NCI-H2227 (cell line): ENCODE measurements at regions not wholly inside any gene's neighbourhood (a gene's known extent, or its start where the extent isn't known, plus 50 kb on each side); places are given as distances from the start of the nearest gene placed in this dataset.

Source experiments
- DNase-seq: peaks from one replicate; lab custom pipeline; 2025; ENCODE audit not compliant: unreplicated experiment; lab: John Stamatoyannopoulos, UW

GRCh38 chr15:25565470-25566264 is 126.8 kb upstream of the UBE3A start:
- DNase-seq, result no peak

GRCh38 chr15:25563596-25563995 is 124.8 kb upstream of the UBE3A start:
- no peak for DNase-seq

GRCh38 chr15:25557926-25558325 is 119.1 kb upstream of the UBE3A start:
- no peak for DNase-seq

DNA sequence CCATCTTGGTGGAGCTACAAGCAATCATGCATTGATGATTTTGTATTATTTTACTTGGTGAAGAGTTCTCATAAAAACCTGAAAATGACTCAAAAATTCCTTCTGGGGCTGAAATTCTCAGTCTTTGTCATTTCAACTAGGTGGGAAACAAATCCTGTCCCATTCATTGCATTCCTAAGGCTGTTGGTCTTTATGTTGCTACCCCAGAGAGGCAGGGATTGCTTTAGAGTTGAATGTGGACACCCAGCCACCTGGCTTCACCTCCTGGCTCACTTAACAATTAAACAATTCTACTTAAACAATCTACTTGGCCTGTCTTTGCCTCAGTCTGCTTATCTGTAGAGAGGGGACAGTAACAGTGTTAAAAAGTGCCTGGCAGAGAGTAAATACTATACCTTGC is 117.3 kb upstream of the UBE3A start:
- no peak for DNase-seq

DNA sequence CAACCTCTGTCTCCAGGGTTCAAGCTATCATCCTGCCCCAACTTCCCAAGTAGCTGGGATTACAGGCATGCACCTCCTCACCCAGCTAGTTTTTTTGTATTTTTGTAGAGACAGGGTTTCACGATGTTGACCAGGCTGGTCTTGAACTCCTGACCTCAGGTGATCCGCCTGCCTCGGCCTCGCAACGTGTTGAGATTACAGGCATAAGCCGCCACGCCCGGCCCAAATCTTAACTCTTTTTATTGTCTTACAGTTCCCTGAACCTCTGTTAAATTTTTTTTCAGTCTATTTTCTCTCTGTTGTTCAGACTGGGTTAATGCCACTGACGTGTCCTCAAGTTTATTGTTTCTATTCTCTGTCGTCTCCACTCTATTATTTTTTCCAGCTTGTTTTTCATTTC is 115.8 kb upstream of the UBE3A start:
- no peak for DNase-seq

GRCh38 chr15:25548600-25548999 is 109.8 kb upstream of the UBE3A start:
- no peak for DNase-seq

GRCh38 chr15:25545889-25546288 is 107.1 kb upstream of the UBE3A start:
- no peak for DNase-seq

GRCh38 chr15:25545017-25545416 is 106.2 kb upstream of the UBE3A start:
- no peak for DNase-seq

DNA sequence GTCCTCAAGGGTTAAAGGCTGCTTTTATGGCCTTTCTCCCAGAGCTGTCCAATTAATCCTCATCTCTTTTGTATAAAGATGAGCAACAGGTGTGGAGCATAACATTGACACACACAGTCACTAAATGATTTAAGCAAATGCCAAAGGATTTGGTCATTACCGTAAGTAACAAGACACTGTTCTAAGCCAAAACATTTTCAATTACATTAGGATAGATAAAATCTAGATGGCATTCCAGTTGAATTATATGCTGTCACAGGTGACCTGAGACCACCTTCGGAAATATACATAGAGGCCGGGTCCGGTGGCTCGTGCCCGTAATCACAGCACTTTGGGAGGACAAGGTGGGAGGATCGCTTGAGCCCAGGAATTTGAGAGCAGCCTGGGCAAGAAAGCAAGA is 105.3 kb upstream of the UBE3A start:
- no peak for DNase-seq

DNA sequence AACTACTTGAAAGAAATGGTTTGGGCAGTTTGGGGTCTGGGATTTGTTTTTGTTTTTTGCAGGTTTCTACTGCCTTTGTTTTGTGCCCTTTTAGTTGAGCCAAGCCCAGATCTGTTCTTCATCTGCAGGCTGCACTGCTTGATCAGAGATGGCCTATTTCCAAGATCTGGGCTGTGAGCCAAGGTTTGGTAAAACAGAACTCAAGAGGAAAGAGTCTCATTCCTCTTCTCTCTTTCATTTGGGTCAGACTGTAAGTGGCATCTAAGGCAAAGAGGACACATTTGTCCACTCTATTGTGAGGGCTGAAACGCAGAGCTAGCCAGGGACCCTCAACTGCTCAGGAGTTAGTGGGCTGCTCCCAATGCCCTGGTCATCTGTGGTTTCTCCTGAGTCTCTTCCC is 104.4 kb upstream of the UBE3A start:
- DNase-seq, result no peak

DNA sequence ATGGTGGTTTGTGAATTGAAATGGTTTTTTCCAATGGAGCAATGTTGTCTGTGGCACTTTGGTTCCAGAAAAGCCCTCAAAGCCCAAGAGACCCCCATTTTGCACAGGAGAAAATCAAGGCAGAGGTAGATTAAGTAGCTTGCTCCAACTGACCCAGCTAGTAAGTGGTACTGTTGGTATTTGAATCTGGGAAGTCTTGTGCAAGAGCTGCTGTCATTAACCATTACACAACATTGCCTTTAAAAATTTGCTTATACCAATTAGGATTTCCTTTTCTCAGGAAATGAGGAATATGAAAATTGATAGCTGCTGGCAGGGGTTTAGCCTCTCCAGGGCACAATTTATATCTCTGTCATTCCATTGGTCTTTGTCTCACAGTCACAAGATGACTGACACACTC is 102.4 kb upstream of the UBE3A start:
- DNase-seq, result no peak

- DNase-seq, result no peak
Measured at GRCh38 chr15:25536801-25537611, 98.2 kb upstream of the UBE3A start.

- no peak for DNase-seq
Measured at GRCh38 chr15:25535866-25536265, 97.0 kb upstream of the UBE3A start.

GRCh38 chr15:25534293-25534692 is 95.5 kb upstream of the UBE3A start:
- no peak for DNase-seq

DNA sequence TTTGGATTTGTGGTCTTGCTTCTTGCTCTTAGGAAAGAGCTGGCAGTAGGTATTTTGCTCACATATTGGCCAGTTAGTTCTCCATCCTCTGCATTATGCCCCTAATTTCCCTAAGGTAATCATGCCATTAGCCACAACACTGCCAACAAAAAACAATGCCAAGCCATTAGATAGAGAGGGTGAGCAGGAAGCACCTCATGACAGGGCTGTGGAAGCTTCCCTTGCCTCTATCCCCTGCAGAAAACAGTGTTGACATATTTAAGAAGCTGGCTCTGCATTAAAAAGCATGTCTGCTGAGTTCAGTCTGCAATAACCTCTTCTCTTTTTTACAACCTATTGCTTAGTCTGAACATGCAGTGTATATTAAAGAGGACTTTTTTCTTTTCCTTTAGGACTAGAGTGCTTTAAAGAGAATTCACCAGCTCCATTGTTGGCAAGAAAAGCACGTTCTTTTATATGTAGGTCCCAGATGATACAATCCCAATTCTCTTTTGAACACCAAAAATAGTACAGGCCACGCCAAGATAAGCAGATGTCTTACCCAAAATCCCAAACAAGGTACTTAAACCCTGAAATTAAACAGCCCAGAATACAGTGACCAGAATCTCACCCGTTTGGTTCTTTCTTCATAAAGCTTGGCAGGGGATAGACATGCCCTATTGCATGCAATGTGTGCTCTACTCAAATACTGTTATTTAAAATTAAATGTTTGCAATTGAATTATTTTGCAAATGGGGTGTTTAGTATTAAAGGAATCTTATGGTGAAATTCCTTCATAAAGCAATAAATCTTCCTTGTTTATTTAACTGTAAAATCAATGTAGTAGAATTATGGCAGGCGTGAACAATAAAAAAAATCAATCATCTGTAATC is 93.7 kb upstream of the UBE3A start:
- DNase-seq, result no peak

DNA sequence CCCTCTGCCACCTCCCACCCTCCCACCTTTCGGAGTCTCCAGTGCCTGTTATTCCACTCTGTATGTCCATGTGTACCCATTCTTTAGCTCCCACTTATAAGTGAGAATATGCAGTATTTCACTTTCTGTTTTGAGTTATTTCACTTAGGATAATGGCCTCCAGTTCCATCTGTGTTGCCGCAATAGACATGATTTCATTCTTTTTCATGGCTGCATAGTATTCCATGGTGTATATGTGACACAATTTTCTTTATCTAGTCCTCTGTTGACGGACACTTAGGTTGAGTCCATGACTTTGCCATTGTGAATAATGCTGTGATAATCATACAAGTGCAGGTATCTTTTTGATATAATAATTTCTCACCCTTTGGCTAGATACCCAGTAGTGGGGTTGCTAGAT is 91.0 kb upstream of the UBE3A start:
- DNase-seq, result no peak

DNA sequence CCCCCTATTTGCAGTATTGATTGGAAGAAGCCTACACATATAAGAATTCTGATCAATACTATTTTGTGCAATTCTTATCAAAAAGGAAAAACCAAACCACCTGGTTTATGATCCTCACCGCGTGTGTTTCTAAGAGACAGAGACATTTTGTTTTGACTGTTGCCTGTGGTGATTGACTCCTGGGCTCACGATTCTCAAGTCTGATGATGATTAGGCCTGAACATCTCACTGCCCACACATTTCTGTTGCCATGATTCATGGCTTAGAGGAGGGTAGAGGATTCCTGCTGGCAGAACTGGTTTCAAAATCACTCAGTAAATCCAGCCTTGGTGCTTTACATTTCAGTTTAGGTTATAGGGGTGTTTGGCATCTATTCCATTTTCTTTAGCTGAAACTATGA is 88.3 kb upstream of the UBE3A start:
- DNase-seq, result no peak

DNA sequence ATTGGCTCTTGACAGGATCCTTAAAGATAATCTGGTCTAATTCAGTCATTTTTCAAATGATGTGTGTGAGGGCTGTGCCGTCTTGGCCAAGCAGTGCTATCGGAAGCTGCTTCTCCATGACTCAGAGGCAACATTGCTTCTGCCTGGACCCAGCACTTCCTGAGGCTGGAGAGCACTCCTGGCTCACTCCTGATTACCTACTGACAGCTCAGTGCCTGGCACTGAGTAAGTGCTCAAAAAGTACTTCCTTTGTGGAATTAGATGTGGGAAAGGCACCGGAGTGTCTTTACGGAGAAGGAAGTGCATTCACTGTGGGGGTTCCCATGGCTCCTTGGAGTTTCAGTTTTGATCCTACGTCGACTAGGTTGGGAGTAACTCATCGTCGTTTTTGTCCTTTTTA is 86.9 kb upstream of the UBE3A start:
- no peak for DNase-seq

GRCh38 chr15:25515633-25516032 is 76.8 kb upstream of the UBE3A start:
- DNase-seq, result no peak

- no peak for DNase-seq
Measured at GRCh38 chr15:25514522-25514921, 75.7 kb upstream of the UBE3A start.

DNA sequence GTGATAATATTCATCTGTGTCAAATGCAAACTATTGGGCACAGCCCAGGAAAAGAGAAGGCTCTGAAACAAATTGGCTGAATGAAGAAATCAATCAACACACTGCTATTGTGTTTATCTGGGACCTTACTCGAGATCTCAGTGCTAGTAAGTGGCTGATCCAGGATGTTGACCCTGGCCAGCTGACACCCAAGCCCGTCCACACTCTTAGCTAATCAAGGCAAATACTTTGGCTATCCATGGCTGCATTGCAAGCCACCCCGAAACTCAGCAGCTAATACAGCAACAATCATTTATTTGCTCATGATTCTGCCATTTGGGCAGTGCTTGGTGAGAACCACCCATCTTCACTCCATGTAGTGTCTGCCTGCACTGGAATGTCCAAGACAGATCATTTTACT is 74.1 kb upstream of the UBE3A start:
- DNase-seq, result no peak

- no peak for DNase-seq
Measured at GRCh38 chr15:25510146-25510545, 71.3 kb upstream of the UBE3A start.
